HUES6 (cell line): ENCODE measurements at regions not wholly inside any gene's neighbourhood (a gene's known extent, or its start where the extent isn't known, plus 50 kb on each side); places are given as distances from the start of the nearest gene placed in this dataset.

Experiments
- H3K27ac ChIP-seq: 2 replicates; pipeline ENCODE4 v1.7.0; 2013; ENCODE audit warnings: low read depth, mild to moderate bottlenecking, low read length, inconsistent platforms
- H3K27me3 ChIP-seq: 2 replicates; pipeline ENCODE4 v1.6.1; 2013; ENCODE audit warnings: low read length; ENCODE audit not compliant: control insufficient read depth, insufficient read depth
- H3K36me3 ChIP-seq: 2 replicates; pipeline ENCODE4 v1.6.1; 2013; ENCODE audit warnings: low read length; ENCODE audit not compliant: control insufficient read depth, insufficient read depth
- H3K4me1 ChIP-seq: 2 replicates; pipeline ENCODE4 v1.6.1; 2013; ENCODE audit warnings: low read length; ENCODE audit not compliant: control insufficient read depth, insufficient read depth
- H3K4me3 ChIP-seq: 2 replicates; pipeline ENCODE4 v1.5.1; 2013; ENCODE audit warnings: low read depth, low read length
- H3K9ac ChIP-seq: one replicate; pipeline ENCODE4 v1.6.1; 2013; ENCODE audit warnings: mild to moderate bottlenecking, low read length
- H3K9me3 ChIP-seq: 2 replicates; pipeline ENCODE4 v1.6.1; 2013; ENCODE audit warnings: low read depth, low read length; ENCODE audit not compliant: control insufficient read depth, insufficient read depth

- Histone ChIP-seq H3K27me3 (no peaks in the 10 kb centered on the region), H3K4me1 (no peaks in the 10 kb centered on the region), H3K36me3 (no peaks in the 10 kb centered on the region), H3K9ac (no peak overlapping the region), H3K9me3 (0 out of 2 replicates have a peak, but pooled peaks cover under 1% of the 10 kb centered on the region), H3K27ac (no peak overlapping the region), H3K4me3 (no peak overlapping the region)
Observed at GRCh38 chr5:173833196-173833985, 54.8 kb upstream of the CPEB4 start.

- Histone ChIP-seq H3K4me1 (no peaks in the 10 kb centered on the region), H3K9me3 (no peaks in the 10 kb centered on the region), H3K27me3 (no peaks in the 10 kb centered on the region), H3K9ac (no peak overlapping the region), H3K4me3 (no peak overlapping the region), H3K27ac (no peak overlapping the region), H3K36me3 (no peaks in the 10 kb centered on the region)
Observed at GRCh38 chr5:173834071-173834771, 53.9 kb upstream of the CPEB4 start.

- Histone ChIP-seq H3K9me3 (no peaks in the 10 kb centered on the region), H3K27me3 (no peaks in the 10 kb centered on the region), H3K4me1 (no peaks in the 10 kb centered on the region), H3K36me3 (no peaks in the 10 kb centered on the region), H3K9ac (no peak overlapping the region), H3K4me3 (no peak overlapping the region), H3K27ac (no peak overlapping the region)
Observed at GRCh38 chr5:173835131-173835530, 53.0 kb upstream of the CPEB4 start.

- Histone ChIP-seq H3K4me3 (no peak overlapping the region), H3K9me3 (no peaks in the 10 kb centered on the region), H3K27me3 (no peaks in the 10 kb centered on the region), H3K9ac (no peak overlapping the region), H3K4me1 (no peaks in the 10 kb centered on the region), H3K27ac (no peak overlapping the region), H3K36me3 (no peaks in the 10 kb centered on the region)
Observed at GRCh38 chr5:173835661-173836060, 52.5 kb upstream of the CPEB4 start.

DNA sequence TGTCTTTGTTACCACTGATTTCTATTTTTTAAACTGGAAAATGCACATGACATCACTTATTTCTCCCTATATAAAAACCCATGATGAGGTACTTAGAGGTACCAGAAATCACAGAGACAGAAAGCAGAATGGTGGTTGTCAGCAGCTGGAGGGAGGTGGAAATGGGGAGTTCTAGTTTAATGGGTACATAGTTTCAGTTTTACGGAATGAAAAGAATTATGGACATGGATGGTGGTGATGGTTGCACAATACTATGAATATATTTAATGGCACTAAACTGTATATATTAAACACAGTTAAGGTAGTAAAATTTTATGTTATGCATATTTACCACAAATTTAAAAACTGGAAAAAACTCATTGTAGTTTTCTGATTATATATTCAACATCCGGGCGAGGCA is 50.5 kb upstream of the CPEB4 start:
- Histone ChIP-seq H3K27ac (no peak overlapping the region), H3K9me3 (no peaks in the 10 kb centered on the region), H3K4me3 (no peak overlapping the region), H3K36me3 (no peaks in the 10 kb centered on the region), H3K27me3 (no peaks in the 10 kb centered on the region), H3K9ac (no peak overlapping the region), H3K4me1 (no peaks in the 10 kb centered on the region)
